ENCODE measurements at regions not wholly inside any gene's neighbourhood (a gene's known extent, or its start where the extent isn't known, plus 50 kb on each side); places are given as distances from the start of the nearest gene placed in this dataset.

GRCh38 chr1:29669158-29669871, 433.0 kb downstream of the PTPRU start:
- no peaks in the 10 kb centered on the region for H3K9me2 ChIP-seq (replicated peaks; ENCODE audit: low read depth, low read length)
- no peaks in the 10 kb centered on the region for H3K27me3 ChIP-seq (ENCODE audit: insufficient read depth, low read length, poor library complexity, severe bottlenecking)
- no peaks in the 10 kb centered on the region for H4K20me1 ChIP-seq (ENCODE audit: insufficient read depth, low read length, poor library complexity, severe bottlenecking)
- H3K4me3 ChIP-seq (ENCODE audit: low read length, poor library complexity, severe bottlenecking) = no peak overlapping the region
- no peaks in the 10 kb centered on the region for H3F3A ChIP-seq (ENCODE audit: low read depth)
- no peaks in the 10 kb centered on the region for H3K79me2 ChIP-seq (ENCODE audit: insufficient read depth, low read length)
- no peaks in the 10 kb centered on the region for H3K4me1 ChIP-seq (ENCODE audit: insufficient read depth, low read length, poor library complexity, severe bottlenecking)
- H3K36me3 ChIP-seq (ENCODE audit: insufficient read depth, low read length) = no peaks in the 10 kb centered on the region
- no peak for TF ChIP-seq EZH2phosphoT487 (IDR thresholded peaks at IDR 0.05; ENCODE audit: borderline replicate concordance)
- TF ChIP-seq CTCF (conservative IDR thresholded peaks at IDR 0.05; ENCODE audit: low read length) = no peak
- H3K4me2 ChIP-seq (ENCODE audit: low read depth, low read length, poor library complexity, severe bottlenecking) = no peak overlapping the region
- H3K9ac ChIP-seq (ENCODE audit: low read depth, low read length, poor library complexity, severe bottlenecking) = no peak overlapping the region
- peaks cover 3% of the 10 kb centered on the region; the same call in 1 of the 2 replicates for H3K9me3 ChIP-seq (ENCODE audit: insufficient read depth, low read depth, low read length)
- H2AFZ ChIP-seq (ENCODE audit: low read length) = no peak overlapping the region

- Histone ChIP-seq H3K9me2 (replicated peaks; ENCODE audit: low read depth, low read length) (no peaks in the 10 kb centered on the region), H3K4me3 (ENCODE audit: low read length, poor library complexity, severe bottlenecking) (no peak overlapping the region), H3K9me3 (ENCODE audit: insufficient read depth, low read depth, low read length) (peaks cover 3% of the 10 kb centered on the region; the same call in 1 of the 2 replicates), H3K9ac (ENCODE audit: low read depth, low read length, poor library complexity, severe bottlenecking) (no peak overlapping the region), H3K79me2 (ENCODE audit: insufficient read depth, low read length) (no peaks in the 10 kb centered on the region), H3K27me3 (ENCODE audit: insufficient read depth, low read length, poor library complexity, severe bottlenecking) (no peaks in the 10 kb centered on the region), H2AFZ (ENCODE audit: low read length) (no peak overlapping the region), H3F3A (ENCODE audit: low read depth) (no peaks in the 10 kb centered on the region), H3K4me1 (ENCODE audit: insufficient read depth, low read length, poor library complexity, severe bottlenecking) (no peaks in the 10 kb centered on the region), H3K4me2 (ENCODE audit: low read depth, low read length, poor library complexity, severe bottlenecking) (no peak overlapping the region), H4K20me1 (ENCODE audit: insufficient read depth, low read length, poor library complexity, severe bottlenecking) (no peaks in the 10 kb centered on the region), H3K36me3 (ENCODE audit: insufficient read depth, low read length) (no peaks in the 10 kb centered on the region)
- no peak for TF ChIP-seq CTCF (conservative IDR thresholded peaks at IDR 0.05; ENCODE audit: low read length)
- TF ChIP-seq EZH2phosphoT487 (IDR thresholded peaks at IDR 0.05; ENCODE audit: borderline replicate concordance) = no peak
Measured at GRCh38 chr1:29668551-29669157, 432.3 kb downstream of the PTPRU start.

GRCh38 chr1:29667951-29668350, 431.6 kb downstream of the PTPRU start:
- Histone ChIP-seq H3K36me3 (ENCODE audit: insufficient read depth, low read length) (no peaks in the 10 kb centered on the region), H4K20me1 (ENCODE audit: insufficient read depth, low read length, poor library complexity, severe bottlenecking) (no peaks in the 10 kb centered on the region), H3K79me2 (ENCODE audit: insufficient read depth, low read length) (no peaks in the 10 kb centered on the region), H3K9me3 (ENCODE audit: insufficient read depth, low read depth, low read length) (peaks cover 3% of the 10 kb centered on the region; the same call in 1 of the 2 replicates), H3K9me2 (replicated peaks; ENCODE audit: low read depth, low read length) (no peaks in the 10 kb centered on the region), H3K4me3 (ENCODE audit: low read length, poor library complexity, severe bottlenecking) (no peak overlapping the region), H2AFZ (ENCODE audit: low read length) (no peak overlapping the region), H3K4me2 (ENCODE audit: low read depth, low read length, poor library complexity, severe bottlenecking) (no peak overlapping the region), H3F3A (ENCODE audit: low read depth) (no peaks in the 10 kb centered on the region), H3K27me3 (ENCODE audit: insufficient read depth, low read length, poor library complexity, severe bottlenecking) (no peaks in the 10 kb centered on the region), H3K4me1 (ENCODE audit: insufficient read depth, low read length, poor library complexity, severe bottlenecking) (no peaks in the 10 kb centered on the region), H3K9ac (ENCODE audit: low read depth, low read length, poor library complexity, severe bottlenecking) (no peak overlapping the region)
- no peak for TF ChIP-seq EZH2phosphoT487 (IDR thresholded peaks at IDR 0.05; ENCODE audit: borderline replicate concordance)
